ENCODE measurements at regions not wholly inside any gene's neighbourhood (a gene's known extent, or its start where the extent isn't known, plus 50 kb on each side); places are given as distances from the start of the nearest gene placed in this dataset.

DNA sequence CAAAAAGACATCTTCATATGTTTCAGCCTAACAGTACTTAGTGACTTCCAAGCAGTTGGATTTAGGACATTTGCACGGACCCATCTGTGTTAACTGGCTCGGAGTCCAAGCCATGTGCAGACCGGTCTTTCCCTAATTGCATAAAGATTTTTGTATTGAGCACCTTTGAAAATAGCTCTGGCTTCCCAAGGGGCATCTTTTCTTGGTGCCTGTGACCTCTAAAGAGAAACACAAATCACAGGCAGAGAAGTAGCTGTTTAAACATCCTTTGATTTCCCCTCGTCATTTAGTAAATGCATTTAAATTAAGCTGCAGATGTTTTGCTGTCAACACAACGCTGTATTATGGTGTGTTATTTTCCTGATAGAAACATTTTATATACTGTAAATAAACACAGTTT is 288.2 kb upstream of the SALL1 start (continued):
- TF ChIP-seq ARID2 (CRISPR knock-in tag; IDR thresholded peaks at IDR 0.05; ENCODE audit: borderline replicate concordance): no peak

DNA sequence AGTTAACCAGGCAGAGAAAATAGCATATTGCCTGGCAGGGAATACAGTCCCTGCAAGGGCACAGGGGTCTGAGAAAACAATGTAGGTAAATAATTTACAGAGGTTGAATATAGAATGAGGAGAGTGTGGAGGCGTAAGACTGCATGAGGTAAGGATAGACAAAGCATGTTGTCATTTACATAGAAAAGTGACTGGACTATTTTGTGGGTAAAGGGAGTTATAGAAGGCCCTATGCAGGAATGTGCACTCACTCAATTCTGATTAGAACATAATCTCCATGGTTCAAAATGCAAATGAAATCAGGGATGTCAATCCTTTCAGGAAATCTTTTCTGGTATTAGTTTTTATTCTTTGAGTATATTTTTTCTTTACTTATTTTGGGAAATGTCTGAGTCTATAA is 285.7 kb upstream of the SALL1 start:
- Histone ChIP-seq H3K79me2 (ENCODE audit: insufficient read depth, low read length) (no peaks in the 10 kb centered on the region), H3K27me3 (ENCODE audit: control insufficient read depth in 1 of 2, insufficient read depth in 2 of 2, low read length in 2 of 2) (peaks cover 0 to 12% of the 10 kb centered on the region in 2 experiments; a peak in 3 of 5 replicates), H3K9me3 (ENCODE audit: low read length) (no peaks in the 10 kb centered on the region), H3K4me2 (ENCODE audit: low read depth, low read length) (no peak overlapping the region), H2AFZ (ENCODE audit: low read length) (no peak overlapping the region), H3K27ac (ENCODE audit: extremely low read length, insufficient read depth, low read length) (no peak overlapping the region), H3K36me3 (replicated peaks in 1 of 2; ENCODE audit: control insufficient read depth in 1 of 2, insufficient read depth in 2 of 2, low read length in 2 of 2) (no peaks in the 10 kb centered on the region), H3K4me1 (ENCODE audit: insufficient read depth, low read length) (no peaks in the 10 kb centered on the region), H3K4me3 (replicated peaks in 1 of 3; ENCODE audit: insufficient read depth in 1 of 3, low read depth in 2 of 3, low read length in 3 of 3) (no peak overlapping the region), H3K9ac (ENCODE audit: insufficient read depth, low read depth, low read length) (no peak overlapping the region), H4K20me1 (ENCODE audit: insufficient read depth, low read length) (no peaks in the 10 kb centered on the region)
- in situ Hi-C loops (cut with HindIII; ENCODE audit: extremely low pct_ligation_motif_present, low pct_unique_long_range_greater_than_20kb) (no loop called here), intact Hi-C loops (cut with micrococcal nuclease; ENCODE audit: unreplicated experiment) (no loop called here)
- FAIRE-seq (no peak), DNase-seq (ENCODE audit: low spot score) (no peak), ATAC-seq (no peak)
- TF ChIP-seq ZNF746 (CRISPR knock-in tag; IDR thresholded peaks at IDR 0.05) (no peak), ZMAT3 (CRISPR knock-in tag; conservative IDR thresholded peaks at IDR 0.05) (no peak), NCOA2 (CRISPR knock-in tag; IDR thresholded peaks at IDR 0.05) (no peak), TERF1 (CRISPR knock-in tag; IDR thresholded peaks at IDR 0.05) (no peak), KDM3A (CRISPR knock-in tag; IDR thresholded peaks at IDR 0.05; ENCODE audit: low read depth) (no peak), ZNF547 (CRISPR knock-in tag; IDR thresholded peaks at IDR 0.05) (no peak), ZNF605 (CRISPR knock-in tag; IDR thresholded peaks at IDR 0.05) (no peak), ARNT2 (CRISPR knock-in tag; IDR thresholded peaks at IDR 0.05; ENCODE audit: low read depth) (no peak)
- TF ChIP-seq, protein P1, sequence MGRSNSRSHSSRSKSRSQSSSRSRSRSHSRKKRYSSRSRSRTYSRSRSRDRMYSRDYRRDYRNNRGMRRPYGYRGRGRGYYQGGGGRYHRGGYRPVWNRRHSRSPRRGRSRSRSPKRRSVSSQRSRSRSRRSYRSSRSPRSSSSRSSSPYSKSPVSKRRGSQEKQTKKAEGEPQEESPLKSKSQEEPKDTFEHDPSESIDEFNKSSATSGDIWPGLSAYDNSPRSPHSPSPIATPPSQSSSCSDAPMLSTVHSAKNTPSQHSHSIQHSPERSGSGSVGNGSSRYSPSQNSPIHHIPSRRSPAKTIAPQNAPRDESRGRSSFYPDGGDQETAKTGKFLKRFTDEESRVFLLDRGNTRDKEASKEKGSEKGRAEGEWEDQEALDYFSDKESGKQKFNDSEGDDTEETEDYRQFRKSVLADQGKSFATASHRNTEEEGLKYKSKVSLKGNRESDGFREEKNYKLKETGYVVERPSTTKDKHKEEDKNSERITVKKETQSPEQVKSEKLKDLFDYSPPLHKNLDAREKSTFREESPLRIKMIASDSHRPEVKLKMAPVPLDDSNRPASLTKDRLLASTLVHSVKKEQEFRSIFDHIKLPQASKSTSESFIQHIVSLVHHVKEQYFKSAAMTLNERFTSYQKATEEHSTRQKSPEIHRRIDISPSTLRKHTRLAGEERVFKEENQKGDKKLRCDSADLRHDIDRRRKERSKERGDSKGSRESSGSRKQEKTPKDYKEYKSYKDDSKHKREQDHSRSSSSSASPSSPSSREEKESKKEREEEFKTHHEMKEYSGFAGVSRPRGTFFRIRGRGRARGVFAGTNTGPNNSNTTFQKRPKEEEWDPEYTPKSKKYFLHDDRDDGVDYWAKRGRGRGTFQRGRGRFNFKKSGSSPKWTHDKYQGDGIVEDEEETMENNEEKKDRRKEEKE (IDR thresholded peaks at IDR 0.05): no peak
- TF ChIP-seq, protein P2, sequence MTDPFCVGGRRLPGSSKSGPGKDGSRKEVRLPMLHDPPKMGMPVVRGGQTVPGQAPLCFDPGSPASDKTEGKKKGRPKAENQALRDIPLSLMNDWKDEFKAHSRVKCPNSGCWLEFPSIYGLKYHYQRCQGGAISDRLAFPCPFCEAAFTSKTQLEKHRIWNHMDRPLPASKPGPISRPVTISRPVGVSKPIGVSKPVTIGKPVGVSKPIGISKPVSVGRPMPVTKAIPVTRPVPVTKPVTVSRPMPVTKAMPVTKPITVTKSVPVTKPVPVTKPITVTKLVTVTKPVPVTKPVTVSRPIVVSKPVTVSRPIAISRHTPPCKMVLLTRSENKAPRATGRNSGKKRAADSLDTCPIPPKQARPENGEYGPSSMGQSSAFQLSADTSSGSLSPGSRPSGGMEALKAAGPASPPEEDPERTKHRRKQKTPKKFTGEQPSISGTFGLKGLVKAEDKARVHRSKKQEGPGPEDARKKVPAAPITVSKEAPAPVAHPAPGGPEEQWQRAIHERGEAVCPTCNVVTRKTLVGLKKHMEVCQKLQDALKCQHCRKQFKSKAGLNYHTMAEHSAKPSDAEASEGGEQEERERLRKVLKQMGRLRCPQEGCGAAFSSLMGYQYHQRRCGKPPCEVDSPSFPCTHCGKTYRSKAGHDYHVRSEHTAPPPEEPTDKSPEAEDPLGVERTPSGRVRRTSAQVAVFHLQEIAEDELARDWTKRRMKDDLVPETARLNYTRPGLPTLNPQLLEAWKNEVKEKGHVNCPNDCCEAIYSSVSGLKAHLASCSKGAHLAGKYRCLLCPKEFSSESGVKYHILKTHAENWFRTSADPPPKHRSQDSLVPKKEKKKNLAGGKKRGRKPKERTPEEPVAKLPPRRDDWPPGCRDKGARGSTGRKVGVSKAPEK (CRISPR knock-in tag; IDR thresholded peaks at IDR 0.05; ENCODE audit: borderline replicate concordance): no peak
- POLR2A ChIA-PET: no interaction called here
- WGBS (ENCODE audit: low lambda C conversion rate): 24% methylated on average over 1 of the region's 1 CpG
- BruUV-seq (replicated peaks): no TSS peak
- CTCF ChIA-PET (ENCODE audit: low intra/inter-chr PET ratio, low total read pairs): no interaction called here
